Testis (tissue), 2 donors: ENCODE measurements at regions not wholly inside any gene's neighbourhood (a gene's known extent, or its start where the extent isn't known, plus 50 kb on each side); places are given as distances from the start of the nearest gene placed in this dataset.

Source experiments
- CTCF ChIP-seq, 3 experiments: fragments of 450-650 bp in 2 of 3; fragments of 200-600 bp in 1 of 3; sonication (generic) in 1 of 3; IDR thresholded peaks; one replicate each; pipeline ENCODE4 v1.5.1; 2016 to 2019; ENCODE audit warnings: antibody characterized with exemption in 3 of 3, mild to moderate bottlenecking in 2 of 3, moderate library complexity in 1 of 3
- POLR2A ChIP-seq: fragments of 450-650 bp; IDR thresholded peaks from one replicate; pipeline ENCODE4 v1.6.1; 2017; ENCODE audit warnings: antibody characterized with exemption, mild to moderate bottlenecking, moderate library complexity

- TF ChIP-seq CTCF (IDR thresholded peaks at IDR 0.05) (no peak), POLR2A (no peak)
These were observed 150.6 kb downstream of the RPS12 start for GRCh38 chr6:132964868-132965382.
